ENCODE measurements at regions not wholly inside any gene's neighbourhood (a gene's known extent, or its start where the extent isn't known, plus 50 kb on each side); places are given as distances from the start of the nearest gene placed in this dataset.

DNA sequence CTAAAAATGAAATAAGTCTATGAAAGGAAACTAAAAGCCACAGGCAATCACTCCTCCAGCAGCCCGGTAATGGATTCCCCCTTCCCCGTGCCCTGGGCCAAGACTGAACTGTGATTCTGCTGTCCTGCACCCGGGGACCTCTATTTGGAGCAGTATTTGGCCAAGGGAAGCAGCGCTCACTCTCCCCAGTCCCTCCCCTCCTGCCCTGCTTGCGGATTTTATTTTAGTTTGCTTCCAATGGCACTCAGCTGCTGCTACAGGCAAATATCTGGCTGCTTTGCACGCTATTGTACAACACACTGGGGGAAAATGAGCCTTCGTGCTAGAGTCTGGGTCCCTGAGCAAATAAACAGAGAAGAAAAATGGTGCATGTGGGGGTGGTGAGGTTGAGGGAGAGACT, 975.7 kb upstream of the RBFOX1 start:
- intact Hi-C loops (cut with DNase I; ENCODE audit: low total_unique reads) = no loop called here
- TF ChIP-seq, protein P1, sequence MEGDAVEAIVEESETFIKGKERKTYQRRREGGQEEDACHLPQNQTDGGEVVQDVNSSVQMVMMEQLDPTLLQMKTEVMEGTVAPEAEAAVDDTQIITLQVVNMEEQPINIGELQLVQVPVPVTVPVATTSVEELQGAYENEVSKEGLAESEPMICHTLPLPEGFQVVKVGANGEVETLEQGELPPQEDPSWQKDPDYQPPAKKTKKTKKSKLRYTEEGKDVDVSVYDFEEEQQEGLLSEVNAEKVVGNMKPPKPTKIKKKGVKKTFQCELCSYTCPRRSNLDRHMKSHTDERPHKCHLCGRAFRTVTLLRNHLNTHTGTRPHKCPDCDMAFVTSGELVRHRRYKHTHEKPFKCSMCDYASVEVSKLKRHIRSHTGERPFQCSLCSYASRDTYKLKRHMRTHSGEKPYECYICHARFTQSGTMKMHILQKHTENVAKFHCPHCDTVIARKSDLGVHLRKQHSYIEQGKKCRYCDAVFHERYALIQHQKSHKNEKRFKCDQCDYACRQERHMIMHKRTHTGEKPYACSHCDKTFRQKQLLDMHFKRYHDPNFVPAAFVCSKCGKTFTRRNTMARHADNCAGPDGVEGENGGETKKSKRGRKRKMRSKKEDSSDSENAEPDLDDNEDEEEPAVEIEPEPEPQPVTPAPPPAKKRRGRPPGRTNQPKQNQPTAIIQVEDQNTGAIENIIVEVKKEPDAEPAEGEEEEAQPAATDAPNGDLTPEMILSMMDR (IDR thresholded peaks at IDR 0.05) = no peak
- no peak for TF ChIP-seq POLR2A (IDR thresholded peaks at IDR 0.05)
- 51 to 52% methylated on average over 5 to 7 of the region's 7 CpGs for WGBS, 2 donors (ENCODE audit: low coverage in 1 of 2)
- no peaks in the 10 kb centered on the region for H3K9me3 ChIP-seq
- H3K4me1 ChIP-seq = no peaks in the 10 kb centered on the region
- no peak for DNase-seq
- H3K4me3 ChIP-seq = no peak overlapping the region
- in situ Hi-C loops (cut with MboI; ENCODE audit: low pct_ligation_motif_present in 1 of 4, low pct_unique_long_range_greater_than_20kb in 1 of 4, low sequenced_read_pairs in 3 of 4) = no loop called here
- no peaks in the 10 kb centered on the region for H3K27me3 ChIP-seq
- no peak overlapping the region for H3K27ac ChIP-seq
- no peaks in the 10 kb centered on the region for H3K36me3 ChIP-seq

DNA sequence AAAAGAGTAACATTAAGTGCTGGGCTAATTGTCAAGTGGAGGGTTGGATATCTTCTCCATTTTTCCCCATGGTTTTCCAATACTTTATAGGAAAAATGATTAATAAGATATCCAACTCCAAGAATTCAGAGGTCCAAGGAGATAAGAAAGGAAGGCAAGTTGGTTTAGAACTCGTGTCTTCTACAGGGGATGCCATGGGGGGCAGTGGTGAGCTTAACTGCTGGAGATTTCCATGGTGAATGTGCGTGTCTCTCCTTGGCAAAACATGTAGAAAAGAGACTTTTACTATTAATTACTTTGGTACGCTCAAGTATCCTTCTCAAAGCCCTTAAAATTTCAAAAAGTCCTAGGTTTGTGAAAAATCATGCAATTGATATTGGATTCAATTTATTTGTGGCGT, 982.9 kb upstream of the RBFOX1 start:
- DNase-seq = no peak
- H3K27me3 ChIP-seq = no peaks in the 10 kb centered on the region
- no peak overlapping the region for H3K27ac ChIP-seq
- WGBS, 2 donors (ENCODE audit: low coverage in 1 of 2) = 73 to 74% methylated on average over 4 of the region's 4 CpGs
- H3K4me3 ChIP-seq = no peak overlapping the region
- no peaks in the 10 kb centered on the region for H3K4me1 ChIP-seq
- intact Hi-C loops (cut with DNase I; ENCODE audit: low total_unique reads) = no loop called here
- TF ChIP-seq EP300 (IDR thresholded peaks at IDR 0.05; ENCODE audit: low read depth) = no peak
- TF ChIP-seq POLR2AphosphoS5 (IDR thresholded peaks at IDR 0.05) = no peak
- TF ChIP-seq POLR2A (IDR thresholded peaks at IDR 0.05) = no peak
- TF ChIP-seq, protein P1 (IDR thresholded peaks at IDR 0.05) = no peak
- H3K36me3 ChIP-seq = no peaks in the 10 kb centered on the region
- H3K9me3 ChIP-seq = no peaks in the 10 kb centered on the region
- in situ Hi-C loops (cut with MboI; ENCODE audit: low pct_ligation_motif_present in 1 of 4, low pct_unique_long_range_greater_than_20kb in 1 of 4, low sequenced_read_pairs in 3 of 4) = no loop called here

DNA sequence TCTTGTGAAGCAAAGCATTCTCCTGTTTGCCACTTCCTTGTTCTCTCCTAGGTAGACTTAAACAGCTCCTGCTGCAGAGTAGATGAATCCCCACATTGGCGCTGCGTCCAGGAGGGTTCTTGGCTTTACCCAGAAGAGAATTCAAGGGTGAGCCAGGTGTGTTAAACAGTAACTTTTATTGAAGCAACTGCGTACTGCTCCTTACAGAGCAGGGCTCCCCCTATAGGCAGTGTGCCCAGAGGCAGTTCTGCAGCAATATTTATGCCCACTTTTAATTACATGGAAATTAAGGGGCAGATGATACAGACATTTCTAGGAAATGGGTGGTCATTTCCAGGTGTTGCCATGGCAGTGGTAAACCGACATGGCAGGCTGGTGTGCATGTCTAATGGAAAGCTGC, 987.6 kb upstream of the RBFOX1 start:
- WGBS, 2 donors (ENCODE audit: low coverage in 1 of 2) = 83% methylated on average over 4 of the region's 4 CpGs; no CpG with 5 or more reads in 1 of the 2 donors
- no peak for DNase-seq

DNA sequence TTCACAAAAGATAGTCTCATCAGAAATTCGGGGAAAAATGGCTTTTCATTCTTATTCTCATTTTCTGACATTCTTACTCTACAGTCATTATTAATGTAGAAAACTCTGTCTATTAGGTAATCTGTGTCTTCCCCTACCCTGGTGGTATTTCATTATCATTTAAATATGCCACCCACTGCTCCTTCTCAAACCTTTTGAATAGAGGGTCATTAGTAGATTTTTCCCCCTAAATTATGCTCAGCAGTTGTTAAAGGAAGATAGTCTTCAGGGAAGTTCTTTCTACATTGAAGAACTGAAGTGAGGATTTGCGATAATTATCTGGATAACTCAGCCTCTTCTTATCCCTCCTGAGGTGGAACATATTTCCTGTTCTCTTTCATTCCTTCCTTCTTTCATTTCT, 989.5 kb upstream of the RBFOX1 start:
- no peaks in the 10 kb centered on the region for H3K27me3 ChIP-seq
- in situ Hi-C loops (cut with MboI; ENCODE audit: low pct_ligation_motif_present in 1 of 4, low pct_unique_long_range_greater_than_20kb in 1 of 4, low sequenced_read_pairs in 3 of 4) (no loop called here), intact Hi-C loops (cut with DNase I; ENCODE audit: low total_unique reads) (no loop called here)
- no peak overlapping the region for H3K4me3 ChIP-seq
- TF ChIP-seq POLR2A (IDR thresholded peaks at IDR 0.05) = no peak
- H3K36me3 ChIP-seq = no peaks in the 10 kb centered on the region
- DNase-seq = no peak
- H3K27ac ChIP-seq = no peak overlapping the region
- 28 to 47% methylated on average over 2 of the region's 2 CpGs for WGBS, 2 donors (ENCODE audit: low coverage in 1 of 2)
- H3K4me1 ChIP-seq = no peaks in the 10 kb centered on the region
- H3K9me3 ChIP-seq = no peaks in the 10 kb centered on the region

More for the DNA sequence above, 987.6 kb upstream of the RBFOX1 start:
- H3K27ac ChIP-seq = no peak overlapping the region
- TF ChIP-seq POLR2A (IDR thresholded peaks at IDR 0.05) (no peak), POLR2AphosphoS5 (IDR thresholded peaks at IDR 0.05) (no peak), EP300 (IDR thresholded peaks at IDR 0.05; ENCODE audit: low read depth) (no peak)
- TF ChIP-seq, protein P1 (IDR thresholded peaks at IDR 0.05) = peak in 3 of 5 experiments; percentile 12 to 29 (median 17)
- no peaks in the 10 kb centered on the region for H3K36me3 ChIP-seq
- H3K27me3 ChIP-seq = no peaks in the 10 kb centered on the region
- H3K9me3 ChIP-seq = no peaks in the 10 kb centered on the region
- no peaks in the 10 kb centered on the region for H3K4me1 ChIP-seq
- H3K4me3 ChIP-seq = no peak overlapping the region
- in situ Hi-C loops (cut with MboI; ENCODE audit: low pct_ligation_motif_present in 1 of 4, low pct_unique_long_range_greater_than_20kb in 1 of 4, low sequenced_read_pairs in 3 of 4) (no loop called here), intact Hi-C loops (cut with DNase I; ENCODE audit: low total_unique reads) (no loop called here)

DNA sequence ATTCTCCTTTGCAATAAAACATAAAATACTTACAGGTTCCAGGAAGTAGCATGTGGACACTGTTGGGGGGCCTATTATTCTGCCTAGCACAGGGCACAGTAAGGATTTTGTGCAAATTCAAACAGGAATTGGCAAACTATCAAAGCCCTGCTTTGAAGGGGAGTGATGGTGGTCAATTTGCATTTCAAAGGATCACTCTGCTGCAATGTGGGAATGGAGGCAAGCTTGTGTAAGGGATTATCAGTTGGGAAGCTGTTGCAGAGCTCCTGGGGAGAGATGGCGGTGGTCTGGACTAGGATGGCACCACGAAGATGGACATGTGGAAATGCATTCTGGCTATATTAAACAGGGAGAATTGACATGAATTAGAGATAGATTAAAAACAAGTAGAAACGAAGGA, 990.7 kb upstream of the RBFOX1 start:
- WGBS, 2 donors (ENCODE audit: low coverage in 1 of 2) = 20 to 62% methylated on average over 2 to 3 of the region's 3 CpGs
- intact Hi-C loops (cut with DNase I; ENCODE audit: low total_unique reads) (no loop called here), in situ Hi-C loops (cut with MboI; ENCODE audit: low pct_ligation_motif_present in 1 of 4, low pct_unique_long_range_greater_than_20kb in 1 of 4, low sequenced_read_pairs in 3 of 4) (no loop called here)
- Histone ChIP-seq H3K27ac (no peak overlapping the region), H3K4me3 (no peak overlapping the region), H3K9me3 (no peaks in the 10 kb centered on the region), H3K36me3 (no peaks in the 10 kb centered on the region), H3K27me3 (no peaks in the 10 kb centered on the region), H3K4me1 (no peaks in the 10 kb centered on the region)
- no peak for DNase-seq
- TF ChIP-seq POLR2A (IDR thresholded peaks at IDR 0.05) (no peak), EP300 (IDR thresholded peaks at IDR 0.05; ENCODE audit: low read depth) (no peak), POLR2AphosphoS5 (IDR thresholded peaks at IDR 0.05) (no peak)
- TF ChIP-seq, protein P1 (IDR thresholded peaks at IDR 0.05) = no peak

Measured in transverse colon (tissue), 4 donors.